Upper lobe of right lung (tissue), 1 donor: ENCODE measurements at regions not wholly inside any gene's neighbourhood (a gene's known extent, or its start where the extent isn't known, plus 50 kb on each side); places are given as distances from the start of the nearest gene placed in this dataset.

ENCODE experiments used
- ATAC-seq: fragments of 200-7000 bp; cut with Tn5 transposase; one replicate; pipeline ENCODE4 v1.9.1; 2020; ENCODE audit warnings: mild to moderate bottlenecking, moderate library complexity
- DNase-seq: peaks from one replicate; pipeline ENCODE4 v3.0.0-alpha.2; 2020
- H3K27ac ChIP-seq: fragments of 200-600 bp; one replicate; pipeline ENCODE4 v1.8.0; 2022
- H3K27me3 ChIP-seq: fragments of 200-600 bp; one replicate; pipeline ENCODE4 v1.8.0; 2022; ENCODE audit warnings: mild to moderate bottlenecking
- H3K36me3 ChIP-seq: fragments of 200-600 bp; one replicate; pipeline ENCODE4 v1.8.0; 2022
- H3K4me1 ChIP-seq: fragments of 200-600 bp; one replicate; pipeline ENCODE4 v1.8.0; 2022
- H3K4me3 ChIP-seq: fragments of 200-600 bp; one replicate; pipeline ENCODE4 v1.8.0; 2022; ENCODE audit warnings: mild to moderate bottlenecking
- H3K9me3 ChIP-seq: fragments of 200-600 bp; one replicate; pipeline ENCODE4 v1.8.0; 2022
- intact Hi-C: fragments of 100-400 bp; cut with DNase I; formaldehyde crosslinking; loops from one replicate; pipeline ENCODE4 v1.11.0; 2022
- TF ChIP-seq, protein P1 (sequence below): fragments of 200-600 bp; IDR thresholded peaks from one replicate; pipeline ENCODE4 v1.8.0; 2022; ENCODE audit warnings: antibody characterized with exemption
- donor health status: DM: no; HTN: yes; CAD: no; lungs with severe emphysema.

DNA sequence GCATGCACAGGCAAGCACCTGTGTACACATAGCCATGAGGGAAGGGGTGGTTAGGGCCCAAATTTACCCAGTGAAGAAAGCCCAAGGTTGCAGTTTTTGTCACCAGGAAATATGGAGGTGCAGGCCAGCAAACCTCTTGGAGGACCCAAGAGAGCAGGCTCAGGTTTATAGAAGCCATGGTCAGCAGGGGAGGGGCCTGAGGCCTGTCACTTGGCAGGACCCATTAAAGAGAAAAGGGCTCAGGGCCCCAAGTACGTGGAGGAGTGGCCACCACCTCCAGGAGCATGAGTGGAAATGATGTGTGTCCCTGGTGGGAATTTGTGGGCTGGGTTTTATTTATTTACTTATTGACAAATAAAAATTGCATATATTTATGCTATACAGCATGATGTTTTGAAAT lies 192.9 kb downstream of the HAUS1 start:
- Histone ChIP-seq H3K9me3 (no peaks in the 10 kb centered on the region), H3K36me3 (no peaks in the 10 kb centered on the region), H3K4me1 (no peaks in the 10 kb centered on the region), H3K27ac (no peak overlapping the region), H3K4me3 (no peak overlapping the region), H3K27me3 (no peaks in the 10 kb centered on the region)
- TF ChIP-seq, protein P1, sequence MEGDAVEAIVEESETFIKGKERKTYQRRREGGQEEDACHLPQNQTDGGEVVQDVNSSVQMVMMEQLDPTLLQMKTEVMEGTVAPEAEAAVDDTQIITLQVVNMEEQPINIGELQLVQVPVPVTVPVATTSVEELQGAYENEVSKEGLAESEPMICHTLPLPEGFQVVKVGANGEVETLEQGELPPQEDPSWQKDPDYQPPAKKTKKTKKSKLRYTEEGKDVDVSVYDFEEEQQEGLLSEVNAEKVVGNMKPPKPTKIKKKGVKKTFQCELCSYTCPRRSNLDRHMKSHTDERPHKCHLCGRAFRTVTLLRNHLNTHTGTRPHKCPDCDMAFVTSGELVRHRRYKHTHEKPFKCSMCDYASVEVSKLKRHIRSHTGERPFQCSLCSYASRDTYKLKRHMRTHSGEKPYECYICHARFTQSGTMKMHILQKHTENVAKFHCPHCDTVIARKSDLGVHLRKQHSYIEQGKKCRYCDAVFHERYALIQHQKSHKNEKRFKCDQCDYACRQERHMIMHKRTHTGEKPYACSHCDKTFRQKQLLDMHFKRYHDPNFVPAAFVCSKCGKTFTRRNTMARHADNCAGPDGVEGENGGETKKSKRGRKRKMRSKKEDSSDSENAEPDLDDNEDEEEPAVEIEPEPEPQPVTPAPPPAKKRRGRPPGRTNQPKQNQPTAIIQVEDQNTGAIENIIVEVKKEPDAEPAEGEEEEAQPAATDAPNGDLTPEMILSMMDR = no peak
- intact Hi-C loops = no loop called here
- DNase-seq (peak; percentile 60), ATAC-seq (peak; percentile 23)

DNA sequence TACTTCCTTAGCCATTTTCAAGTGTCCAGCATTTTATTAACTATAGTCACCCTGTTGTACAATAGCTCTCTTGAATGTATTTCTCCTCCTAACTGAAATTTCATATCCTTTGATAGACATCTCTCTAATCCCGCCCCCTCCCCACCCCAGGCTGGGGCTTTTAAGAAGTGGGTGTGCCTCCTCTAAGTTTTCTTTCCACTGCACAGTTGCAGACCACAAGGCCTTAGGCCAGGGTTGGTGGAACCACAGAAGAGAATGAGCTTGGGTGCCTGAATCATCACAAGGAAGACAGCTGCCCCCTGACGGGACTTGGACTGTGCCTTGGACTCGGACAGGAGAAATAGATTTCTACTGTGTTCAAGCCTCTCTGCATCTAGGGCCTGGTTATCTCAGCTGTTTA lies 193.4 kb downstream of the HAUS1 start:
- DNase-seq = peak; percentile 59
- intact Hi-C loops = no loop called here
- peak; percentile 21 for ATAC-seq

DNA sequence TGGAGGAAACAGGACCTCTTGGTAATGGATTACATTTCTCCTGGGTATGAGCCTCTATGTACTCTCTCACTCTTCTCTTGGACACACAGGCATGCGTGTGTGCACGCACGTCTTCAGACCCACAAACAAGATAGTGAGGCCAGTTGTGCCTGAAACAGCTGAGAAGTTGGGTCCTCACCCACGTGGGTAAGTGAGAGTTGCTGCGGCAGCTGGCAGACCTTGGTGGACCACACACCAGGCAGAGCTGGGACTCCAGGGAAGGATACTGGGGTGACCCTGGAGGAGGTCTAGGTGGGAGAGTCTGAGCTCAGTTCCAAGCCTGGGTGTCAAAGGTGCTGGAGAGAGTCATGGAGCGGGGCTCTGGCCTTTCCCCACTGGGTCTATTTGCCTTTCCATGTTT lies 194.3 kb downstream of the HAUS1 start:
- intact Hi-C loops = no loop called here
- no peak overlapping the region for H3K4me3 ChIP-seq
- no peaks in the 10 kb centered on the region for H3K9me3 ChIP-seq
- ATAC-seq = no peak
- TF ChIP-seq, protein P1 = no peak
- no peak overlapping the region for H3K27ac ChIP-seq
- DNase-seq = peak; percentile 25
- H3K4me1 ChIP-seq = no peaks in the 10 kb centered on the region
- H3K27me3 ChIP-seq = no peaks in the 10 kb centered on the region
- no peaks in the 10 kb centered on the region for H3K36me3 ChIP-seq

More for the DNA sequence above, 193.4 kb downstream of the HAUS1 start:
- no peaks in the 10 kb centered on the region for H3K36me3 ChIP-seq
- no peak overlapping the region for H3K27ac ChIP-seq
- no peak overlapping the region for H3K4me3 ChIP-seq
- H3K27me3 ChIP-seq = no peaks in the 10 kb centered on the region
- no peaks in the 10 kb centered on the region for H3K4me1 ChIP-seq
- TF ChIP-seq, protein P1 = no peak
- H3K9me3 ChIP-seq = no peaks in the 10 kb centered on the region

- Histone ChIP-seq H3K27ac (no peak overlapping the region), H3K4me1 (no peaks in the 10 kb centered on the region), H3K27me3 (no peaks in the 10 kb centered on the region), H3K4me3 (no peak overlapping the region), H3K36me3 (no peaks in the 10 kb centered on the region), H3K9me3 (no peaks in the 10 kb centered on the region)
- DNase-seq = no peak
- no peak for ATAC-seq
- TF ChIP-seq, protein P1 = no peak
- intact Hi-C loops = no loop called here
Observed at GRCh38 chr18:46299465-46300008, 195.4 kb downstream of the HAUS1 start.

DNA sequence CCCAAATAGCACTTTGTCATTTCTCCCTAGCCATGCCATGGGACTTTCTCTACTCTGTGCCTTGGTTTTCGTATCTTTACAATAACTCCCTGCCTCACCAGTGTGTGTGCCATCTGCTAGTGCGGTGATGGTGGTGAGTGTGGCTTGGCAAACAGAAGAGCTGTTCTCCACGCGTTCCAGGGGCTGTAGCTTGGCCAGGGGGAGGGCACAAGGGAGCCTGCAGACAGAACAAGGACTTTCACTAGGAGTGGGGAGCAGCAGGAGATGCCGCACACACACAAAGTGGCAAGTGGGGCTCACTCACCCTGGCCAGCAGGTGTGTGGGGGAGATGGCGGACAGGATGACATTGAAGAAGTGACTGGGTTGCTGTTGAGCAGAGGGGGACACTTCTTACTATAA lies 196.9 kb downstream of the HAUS1 start:
- peak; percentile 46 for DNase-seq
- H3K36me3 ChIP-seq = no peaks in the 10 kb centered on the region
- intact Hi-C loops = no loop called here

More for the DNA sequence above, 196.9 kb downstream of the HAUS1 start:
- H3K4me3 ChIP-seq = no peak overlapping the region
- H3K27ac ChIP-seq = no peak overlapping the region
- no peak for ATAC-seq
- no peaks in the 10 kb centered on the region for H3K27me3 ChIP-seq
- TF ChIP-seq, protein P1 = no peak
- H3K9me3 ChIP-seq = no peaks in the 10 kb centered on the region
- H3K4me1 ChIP-seq = no peaks in the 10 kb centered on the region
